ENCODE measurements at regions not wholly inside any gene's neighbourhood (a gene's known extent, or its start where the extent isn't known, plus 50 kb on each side); places are given as distances from the start of the nearest gene placed in this dataset.

DNA sequence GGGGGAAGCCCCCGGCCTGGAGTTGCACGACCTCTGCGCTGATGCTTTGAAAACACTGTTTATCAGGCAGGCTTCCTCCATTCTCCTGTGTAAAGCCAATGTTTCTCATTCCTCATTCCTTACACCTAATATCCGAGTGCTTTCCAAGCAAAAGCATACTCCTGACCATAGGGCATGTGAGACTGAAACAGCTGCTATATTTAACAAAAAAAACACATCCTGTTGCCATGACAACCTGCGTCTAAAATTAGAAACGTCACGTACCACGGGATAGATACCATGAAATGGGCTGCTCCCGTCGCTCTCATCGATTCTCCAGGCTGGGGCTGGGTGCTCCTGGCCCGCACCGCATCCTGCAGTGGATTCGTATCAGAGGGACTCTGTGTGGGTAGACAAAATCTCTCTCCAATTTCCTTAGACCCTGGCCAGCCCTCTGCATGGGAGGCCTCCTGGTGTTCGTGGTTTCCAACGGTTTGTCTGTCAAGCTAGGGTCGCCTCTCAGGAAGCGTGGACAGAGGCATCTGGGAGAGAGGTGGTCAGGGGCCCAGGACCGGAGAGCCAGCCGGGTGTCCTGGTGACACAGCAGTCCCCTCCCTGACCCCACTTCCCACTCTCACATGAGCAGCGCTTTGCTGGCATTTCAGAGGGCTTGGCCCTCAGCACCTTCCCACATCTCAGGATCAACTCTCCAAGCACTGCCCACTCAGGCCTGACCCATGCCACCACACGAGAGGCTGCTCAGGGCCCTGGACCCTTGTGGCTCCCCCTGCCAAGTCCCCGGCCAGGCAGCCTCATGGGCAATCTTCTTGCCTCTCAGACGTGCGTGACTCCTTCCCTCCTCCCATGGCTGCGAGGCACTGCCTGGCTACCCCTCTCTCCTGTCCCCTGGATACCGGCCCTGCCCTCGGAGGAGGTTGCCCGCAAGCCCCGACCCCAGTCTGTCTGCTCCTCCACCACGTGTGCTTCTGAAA lies 268.1 kb downstream of the NDUFA10 start:
- no peak for DNase-seq

GRCh38 chr2:239756031-239756789 lies 268.9 kb downstream of the NDUFA10 start:
- DNase-seq: no peak

DNA sequence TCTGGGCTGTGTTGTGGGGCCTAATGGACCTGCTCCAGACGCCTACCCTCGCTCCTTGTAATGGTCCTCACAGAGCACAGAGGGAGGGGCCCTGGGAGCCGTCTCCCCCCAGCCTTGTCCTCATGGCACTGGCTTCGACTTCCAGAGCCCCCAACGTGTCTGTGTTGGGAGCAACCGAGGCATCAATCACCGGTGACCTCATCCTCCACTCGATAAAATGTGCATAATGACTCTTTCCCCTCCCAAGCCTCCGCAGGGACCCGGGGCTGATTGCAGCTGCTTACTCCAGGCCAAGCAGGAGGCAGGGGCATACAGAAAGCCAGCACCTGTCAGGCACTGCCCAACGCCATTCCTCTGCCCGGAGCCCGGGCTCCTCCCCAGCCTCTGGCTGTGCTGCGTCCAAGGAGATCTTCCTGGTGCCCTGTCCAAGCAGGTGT lies 271.7 kb downstream of the NDUFA10 start:
- no peak for DNase-seq

DNA sequence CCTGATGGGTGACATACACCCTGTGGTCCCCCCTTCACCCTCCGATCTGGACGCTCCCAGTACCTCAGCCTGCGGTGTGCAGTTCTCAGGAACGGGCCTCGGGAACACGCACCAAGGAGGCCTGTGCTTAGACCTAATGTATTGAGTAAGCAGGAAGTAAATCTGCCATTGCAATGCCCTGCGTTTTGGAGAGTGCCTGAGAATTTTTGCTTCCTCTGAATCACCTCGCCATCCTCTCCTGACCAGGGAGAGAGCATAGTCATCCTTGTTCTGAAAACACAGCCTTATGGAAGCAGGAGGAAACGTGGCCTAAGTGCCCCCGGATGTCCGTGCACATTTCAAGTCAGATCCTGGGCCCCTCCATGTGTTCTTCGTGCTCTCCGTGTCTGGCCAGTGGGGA lies 272.2 kb downstream of the NDUFA10 start:
- DNase-seq: no peak

- no peak for DNase-seq
Observed at GRCh38 chr2:239751679-239752355, 273.3 kb downstream of the NDUFA10 start.

- DNase-seq: no peak
Observed at GRCh38 chr2:239750929-239751678, 274.0 kb downstream of the NDUFA10 start.

DNA sequence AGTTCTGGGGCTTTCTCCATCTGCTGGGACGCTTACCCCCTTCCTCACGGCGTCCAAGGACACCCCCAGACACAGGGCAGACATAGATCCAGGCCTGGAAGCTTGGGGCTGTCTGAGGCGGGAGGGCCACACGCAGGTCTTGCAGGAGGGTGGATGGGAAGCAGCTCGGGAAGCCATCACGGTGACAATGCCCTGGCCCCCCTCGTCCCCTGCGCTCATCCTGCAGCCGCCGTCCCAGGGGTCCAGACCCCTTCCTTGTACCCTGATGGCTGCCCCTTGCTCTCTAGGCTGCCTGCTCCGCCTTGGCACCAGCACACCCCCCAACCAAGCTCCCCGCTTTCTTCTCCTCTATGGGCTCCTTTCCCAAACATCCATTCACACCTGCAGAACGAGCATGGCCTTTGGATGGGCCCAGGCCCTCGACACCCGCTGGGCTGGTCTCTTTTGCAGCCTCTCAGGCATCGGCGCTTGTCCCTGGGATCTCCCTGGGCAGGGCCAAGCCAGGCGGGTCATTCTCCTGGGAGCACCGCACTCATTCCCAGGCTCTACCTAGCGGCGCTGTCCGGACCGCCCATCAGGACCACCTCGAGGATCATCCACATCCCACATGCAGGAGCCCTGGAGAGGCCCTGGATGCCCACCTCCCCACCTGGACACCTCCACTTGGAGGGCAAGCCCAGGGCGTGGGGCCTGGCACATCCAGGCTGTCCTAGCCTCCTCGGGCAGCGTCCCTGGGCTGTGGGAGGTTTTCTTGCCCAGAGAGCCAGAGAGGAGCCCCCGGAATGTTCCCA lies 274.9 kb downstream of the NDUFA10 start:
- no peak for DNase-seq

- DNase-seq: no peak
Observed at GRCh38 chr2:239749272-239749873, 275.8 kb downstream of the NDUFA10 start.

- no peak for DNase-seq
Observed at GRCh38 chr2:239748811-239749210, 276.3 kb downstream of the NDUFA10 start.

DNA sequence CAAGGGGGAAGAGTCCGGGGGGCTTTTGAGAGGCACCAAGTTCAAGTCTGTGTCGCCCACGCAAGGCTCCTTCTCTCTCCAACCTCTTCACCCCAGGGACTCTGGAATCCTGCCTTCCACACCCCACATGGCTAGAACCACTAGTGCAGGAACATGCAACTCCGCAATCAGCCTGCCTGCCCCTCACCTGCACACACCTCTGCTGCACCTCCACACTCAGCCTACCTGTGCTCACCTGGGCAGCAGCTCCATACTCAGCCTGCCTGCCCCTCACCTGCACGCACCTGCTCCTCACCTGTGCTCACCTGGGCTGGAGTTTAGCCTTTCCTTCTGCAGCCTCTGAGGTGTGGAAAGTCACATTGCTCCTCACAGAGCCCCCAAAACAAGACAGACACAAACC lies 277.4 kb downstream of the NDUFA10 start:
- no peak for DNase-seq

GRCh38 chr2:239747274-239747673 lies 277.9 kb downstream of the NDUFA10 start:
- no peak for DNase-seq

GRCh38 chr2:239746559-239747246 lies 278.4 kb downstream of the NDUFA10 start:
- no peak for DNase-seq

GRCh38 chr2:239745386-239746227 lies 279.5 kb downstream of the NDUFA10 start:
- DNase-seq: no peak

GRCh38 chr2:239744706-239745340 lies 280.3 kb downstream of the NDUFA10 start:
- DNase-seq: no peak

- no peak for DNase-seq
Observed at GRCh38 chr2:239743206-239743605, 281.9 kb downstream of the NDUFA10 start.

GRCh38 chr2:239742377-239742776 lies 282.8 kb downstream of the NDUFA10 start:
- no peak for DNase-seq

GRCh38 chr2:239739206-239739605 lies 285.9 kb downstream of the NDUFA10 start:
- DNase-seq: no peak

DNA sequence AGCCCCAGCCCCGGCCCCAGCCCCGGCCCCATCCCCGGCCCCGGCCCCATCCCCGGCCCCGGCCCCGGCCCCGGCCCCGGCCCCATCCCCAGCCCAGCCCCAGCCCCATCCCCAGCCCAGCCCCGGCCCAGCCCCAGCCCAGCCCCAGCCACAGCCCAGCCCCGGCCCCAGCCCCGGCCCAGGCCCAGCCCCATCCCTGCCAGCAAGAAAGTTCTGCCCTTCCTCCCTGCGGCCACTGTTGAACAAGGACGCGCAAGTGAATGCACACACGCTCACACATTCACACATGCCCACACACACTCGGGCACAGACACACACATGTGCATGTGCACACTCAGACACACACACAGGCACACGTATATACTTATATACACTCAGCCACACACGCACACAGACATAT lies 287.0 kb downstream of the NDUFA10 start:
- no peak for DNase-seq

- DNase-seq: no peak
Observed at GRCh38 chr2:239737144-239737463, 288.0 kb downstream of the NDUFA10 start.

Measured in NK-92 treated with Interleukin-12 subunit alpha and Interleukin-12 subunit beta, amount 100 ng/mL, for 24 hours (cell line).